SIG-M5 treated with dmso at 0.1 percent for 504 hours (cell line): ENCODE measurements at regions not wholly inside any gene's neighbourhood (a gene's known extent, or its start where the extent isn't known, plus 50 kb on each side); places are given as distances from the start of the nearest gene placed in this dataset.
"Not testable (repeated sequence)": the region's sequence is repeated elsewhere in the genome, so short reads cannot be mapped to it uniquely, and the experiment has no call there.

Source experiments
- DNase-seq: peaks from one replicate; lab custom pipeline; 2025; ENCODE audit not compliant: unreplicated experiment; lab: John Stamatoyannopoulos, UW

GRCh38 chr10:21293518-21294356 lies 231.7 kb downstream of the SKIDA1 start:
- no peak for DNase-seq

GRCh38 chr10:21292763-21293517 lies 232.5 kb downstream of the SKIDA1 start:
- no peak for DNase-seq

- DNase-seq, result no peak
Observed at GRCh38 chr10:21290499-21291160, 234.9 kb downstream of the SKIDA1 start.

- DNase-seq, result no peak
Observed at GRCh38 chr10:21289961-21290360, 235.5 kb downstream of the SKIDA1 start.

- DNase-seq, result no peak
Observed at GRCh38 chr10:21289271-21289670, 236.2 kb downstream of the SKIDA1 start.

GRCh38 chr10:21285742-21286331 lies 239.6 kb downstream of the SKIDA1 start:
- no peak for DNase-seq

- DNase-seq, result no peak
Observed at GRCh38 chr10:21285207-21285606, 240.3 kb downstream of the SKIDA1 start.

GRCh38 chr10:21284301-21284700 lies 241.2 kb downstream of the SKIDA1 start:
- DNase-seq, result no peak

GRCh38 chr10:21283053-21283452 lies 242.4 kb downstream of the SKIDA1 start:
- not testable (repeated sequence) for DNase-seq

GRCh38 chr10:21281765-21282484 lies 243.6 kb downstream of the SKIDA1 start:
- DNase-seq, result no peak

- DNase-seq, result no peak
Observed at GRCh38 chr10:21280971-21281572, 244.4 kb downstream of the SKIDA1 start.

GRCh38 chr10:21280037-21280436 lies 245.4 kb downstream of the SKIDA1 start:
- no peak for DNase-seq

- DNase-seq, result no peak
Observed at GRCh38 chr10:21279217-21279575, 246.3 kb downstream of the SKIDA1 start.

- DNase-seq, result peak; percentile 59
Observed at GRCh38 chr10:21278491-21279216, 246.8 kb downstream of the SKIDA1 start.

- no peak for DNase-seq
Observed at GRCh38 chr10:21273400-21273968, 252.0 kb downstream of the SKIDA1 start.

GRCh38 chr10:21272643-21273399 lies 252.7 kb downstream of the SKIDA1 start:
- no peak for DNase-seq

- DNase-seq, result no peak
Observed at GRCh38 chr10:21270976-21271375, 254.5 kb downstream of the SKIDA1 start.

- no peak for DNase-seq
Observed at GRCh38 chr10:21269289-21269688, 256.2 kb downstream of the SKIDA1 start.

- DNase-seq, result peak; percentile 3
Observed at GRCh38 chr10:21265622-21266021, 259.9 kb downstream of the SKIDA1 start.
